ENCODE measurements at regions not wholly inside any gene's neighbourhood (a gene's known extent, or its start where the extent isn't known, plus 50 kb on each side); places are given as distances from the start of the nearest gene placed in this dataset.

- no peak for DNase-seq (ENCODE audit: low read depth, low spot score)
- POLR2A ChIA-PET: interaction anchor here (0.6 kb wide), 1 partner anchor 18 kb away, joined by 4 read pairs; no protein-coding TSS in a partner anchor
- no peak overlapping the region for H3K4me3 ChIP-seq (ENCODE audit: low read depth, low read length)
- CTCF ChIA-PET: interaction anchor here (9.3 to 10.2 kb wide), 2 partner anchors 561 to 567 kb away, joined by 131 to 138 read pairs; no protein-coding TSS in a partner anchor
- TF ChIP-seq CTCF (IDR thresholded peaks at IDR 0.05; ENCODE audit: insufficient read depth, low read length, missing control alignments): no peak
Measured at GRCh38 chr18:60555625-60556024, 183.1 kb upstream of the MC4R start.

- DNase-seq (ENCODE audit: low read depth, low spot score): no peak
- CTCF ChIA-PET: interaction anchor here (9.3 to 10.2 kb wide), 2 partner anchors 562 to 568 kb away, joined by 131 to 138 read pairs; no protein-coding TSS in a partner anchor
- POLR2A ChIA-PET: interaction anchor here (0.6 kb wide), 1 partner anchor 17 kb away, joined by 4 read pairs; no protein-coding TSS in a partner anchor
- H3K4me3 ChIP-seq (ENCODE audit: low read depth, low read length): no peak overlapping the region
- no peak for TF ChIP-seq CTCF (IDR thresholded peaks at IDR 0.05; ENCODE audit: insufficient read depth, low read length, missing control alignments)
Measured at GRCh38 chr18:60556326-60556725, 183.8 kb upstream of the MC4R start.

- H3K4me3 ChIP-seq (ENCODE audit: low read depth, low read length): no peak overlapping the region
- DNase-seq (ENCODE audit: low read depth, low spot score): no peak
- no peak for TF ChIP-seq CTCF (IDR thresholded peaks at IDR 0.05; ENCODE audit: insufficient read depth, low read length, missing control alignments)
- CTCF ChIA-PET: interaction anchor here (0.7 to 2.1 kb wide), 3 partner anchors 11 to 839 kb away, joined by 3 to 6 read pairs (median 5); no protein-coding TSS in a partner anchor
- POLR2A ChIA-PET: no interaction called here
Measured at GRCh38 chr18:60560071-60560470, 187.5 kb upstream of the MC4R start.

- no peak for TF ChIP-seq CTCF (IDR thresholded peaks at IDR 0.05; ENCODE audit: insufficient read depth, low read length, missing control alignments)
- DNase-seq (ENCODE audit: low read depth, low spot score): no peak
- no peak overlapping the region for H3K4me3 ChIP-seq (ENCODE audit: low read depth, low read length)
- ChIA-PET POLR2A (no interaction called here), CTCF (interaction anchor here (1.0 kb wide), 1 partner anchor 9 kb away, joined by 3 read pairs; no protein-coding TSS in a partner anchor)
Measured at GRCh38 chr18:60563082-60563481, 190.5 kb upstream of the MC4R start.

- no peak overlapping the region for H3K4me3 ChIP-seq (ENCODE audit: low read depth, low read length)
- POLR2A ChIA-PET: no interaction called here
Measured at GRCh38 chr18:60568220-60568619, 195.6 kb upstream of the MC4R start.

GRCh38 chr18:60570172-60570571, 197.6 kb upstream of the MC4R start:
- no peak overlapping the region for H3K4me3 ChIP-seq (ENCODE audit: low read depth, low read length)
- DNase-seq (ENCODE audit: low read depth, low spot score): no peak
- TF ChIP-seq CTCF (IDR thresholded peaks at IDR 0.05; ENCODE audit: insufficient read depth, low read length, missing control alignments): no peak
- CTCF ChIA-PET: interaction anchor here (1.2 to 1.3 kb wide), 2 partner anchors 21 to 574 kb away, joined by 3 to 6 read pairs; no protein-coding TSS in a partner anchor
- POLR2A ChIA-PET: no interaction called here

More at GRCh38 chr18:60568220-60568619, 195.6 kb upstream of the MC4R start:
- CTCF ChIA-PET: no interaction called here
- no peak for TF ChIP-seq CTCF (IDR thresholded peaks at IDR 0.05; ENCODE audit: insufficient read depth, low read length, missing control alignments)
- DNase-seq (ENCODE audit: low read depth, low spot score): no peak

Measured in AG04449 (cell line).